SU-DHL-6 (cell line): ENCODE measurements at regions not wholly inside any gene's neighbourhood (a gene's known extent, or its start where the extent isn't known, plus 50 kb on each side); places are given as distances from the start of the nearest gene placed in this dataset.

ENCODE experiments used
- H2AFZ ChIP-seq: fragments of 200-600 bp; sonication (generic); 2 replicates; pipeline ENCODE4 v1.6.1; 2014; ENCODE audit warnings: low read depth, mild to moderate bottlenecking, moderate library complexity, mixed read lengths, antibody characterized with exemption, low read length; ENCODE audit not compliant: severe bottlenecking
- H3F3A ChIP-seq: fragments of 200-600 bp; shearing (Covaris generic); 2 replicates; pipeline ENCODE4 v1.6.0; 2016; ENCODE audit warnings: antibody characterized with exemption, mild to moderate bottlenecking; ENCODE audit not compliant: insufficient read depth
- H3K27ac ChIP-seq: fragments of 200-600 bp; sonication (generic); 2 replicates; pipeline ENCODE4 v1.5.1; 2016; ENCODE audit warnings: low read depth, mild to moderate bottlenecking, low read length, moderate library complexity, mixed read lengths
- H3K27me3 ChIP-seq: fragments of 200-600 bp; sonication (generic), shearing (Covaris generic); 2 replicates; pipeline ENCODE4 v1.6.0; 2014; ENCODE audit warnings: mild to moderate bottlenecking, low read length
- H3K36me3 ChIP-seq: fragments of 200-600 bp; sonication (generic); 2 replicates; pipeline ENCODE4 v1.6.1; 2014; ENCODE audit warnings: mild to moderate bottlenecking, low read length, mixed read lengths
- H3K4me2 ChIP-seq: fragments of 300-600, 200-600 bp; shearing (Covaris generic), sonication (generic); 2 replicates; pipeline ENCODE4 v1.6.0; 2014; ENCODE audit warnings: low read length, low read depth, mild to moderate bottlenecking; ENCODE audit not compliant: poor library complexity, severe bottlenecking
- H3K4me3 ChIP-seq: fragments of 200-600 bp; sonication (generic); 2 replicates; pipeline ENCODE4 v1.5.1; 2014; ENCODE audit warnings: antibody characterized with exemption, low read length, mild to moderate bottlenecking, mixed read lengths; ENCODE audit not compliant: insufficient read depth, poor library complexity, severe bottlenecking
- H3K79me2 ChIP-seq: fragments of 200-600 bp; sonication (generic); 2 replicates; pipeline ENCODE4 v1.6.1; 2014; ENCODE audit warnings: mild to moderate bottlenecking, low read length, moderate library complexity; ENCODE audit not compliant: insufficient read depth
- H3K9ac ChIP-seq: fragments of 200-600 bp; sonication (generic); 2 replicates; pipeline ENCODE4 v1.7.0; 2014; ENCODE audit warnings: mild to moderate bottlenecking, low read length
- H3K9me2 ChIP-seq: fragments of 200-600 bp; sonication (generic); replicated peaks from 2 replicates; pipeline ENCODE4 v1.6.1; 2014; ENCODE audit warnings: low read length; ENCODE audit not compliant: insufficient read depth
- H3K9me3 ChIP-seq: fragments of 200-600 bp; sonication (generic); 2 replicates; pipeline ENCODE4 v1.6.1; 2014; ENCODE audit warnings: low read length, mixed read lengths; ENCODE audit not compliant: insufficient read depth
- H4K20me1 ChIP-seq: fragments of 200-600 bp; sonication (generic); 2 replicates; pipeline ENCODE4 v1.6.1; 2014; ENCODE audit warnings: low read depth, mild to moderate bottlenecking, antibody characterized with exemption, low read length, moderate library complexity, mixed read lengths
- EZH2phosphoT487 ChIP-seq: fragments of 200-600 bp; sonication (generic), shearing (Covaris generic); conservative IDR thresholded peaks from 2 replicates; pipeline ENCODE4 v1.6.1; 2018; ENCODE audit warnings: mild to moderate bottlenecking, antibody characterized with exemption, low read length, moderate library complexity, mixed read lengths
- TF ChIP-seq, protein P1 (sequence below): fragments of 200-600 bp; sonication (generic); IDR thresholded peaks from one replicate; pipeline ENCODE4 v1.5.1; 2017; ENCODE audit warnings: antibody characterized with exemption, mild to moderate bottlenecking, low read length, moderate library complexity; ENCODE audit not compliant: insufficient read depth, poor library complexity, severe bottlenecking

DNA sequence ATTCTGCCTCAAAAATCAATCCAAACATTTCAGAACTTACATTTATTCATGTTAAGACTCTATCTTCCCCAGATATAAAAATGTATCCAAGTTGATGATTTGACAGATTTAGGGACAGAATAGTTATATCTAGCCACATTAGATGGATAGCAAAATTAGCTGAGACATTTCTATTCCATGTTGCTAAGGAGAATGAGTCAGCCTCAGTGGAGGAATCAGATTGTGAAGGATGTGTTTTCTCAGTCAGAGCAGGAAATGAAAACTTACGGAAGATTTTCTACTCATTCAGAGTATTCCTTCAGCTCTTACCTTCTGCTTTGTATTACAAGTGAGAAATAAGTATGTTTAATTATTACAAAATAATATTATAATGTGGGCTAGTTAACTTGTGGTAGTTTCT is 556.3 kb upstream of the ANO3 start:
- no peaks in the 10 kb centered on the region for H3K9me3 ChIP-seq
- no peak overlapping the region for H3K4me2 ChIP-seq
- H3K9ac ChIP-seq, result no peak overlapping the region
- no peaks in the 10 kb centered on the region for H4K20me1 ChIP-seq
- H3F3A ChIP-seq, result no peaks in the 10 kb centered on the region
- H3K27ac ChIP-seq, result no peak overlapping the region
- TF ChIP-seq, protein P1, sequence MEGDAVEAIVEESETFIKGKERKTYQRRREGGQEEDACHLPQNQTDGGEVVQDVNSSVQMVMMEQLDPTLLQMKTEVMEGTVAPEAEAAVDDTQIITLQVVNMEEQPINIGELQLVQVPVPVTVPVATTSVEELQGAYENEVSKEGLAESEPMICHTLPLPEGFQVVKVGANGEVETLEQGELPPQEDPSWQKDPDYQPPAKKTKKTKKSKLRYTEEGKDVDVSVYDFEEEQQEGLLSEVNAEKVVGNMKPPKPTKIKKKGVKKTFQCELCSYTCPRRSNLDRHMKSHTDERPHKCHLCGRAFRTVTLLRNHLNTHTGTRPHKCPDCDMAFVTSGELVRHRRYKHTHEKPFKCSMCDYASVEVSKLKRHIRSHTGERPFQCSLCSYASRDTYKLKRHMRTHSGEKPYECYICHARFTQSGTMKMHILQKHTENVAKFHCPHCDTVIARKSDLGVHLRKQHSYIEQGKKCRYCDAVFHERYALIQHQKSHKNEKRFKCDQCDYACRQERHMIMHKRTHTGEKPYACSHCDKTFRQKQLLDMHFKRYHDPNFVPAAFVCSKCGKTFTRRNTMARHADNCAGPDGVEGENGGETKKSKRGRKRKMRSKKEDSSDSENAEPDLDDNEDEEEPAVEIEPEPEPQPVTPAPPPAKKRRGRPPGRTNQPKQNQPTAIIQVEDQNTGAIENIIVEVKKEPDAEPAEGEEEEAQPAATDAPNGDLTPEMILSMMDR, result no peak
- no peak for TF ChIP-seq EZH2phosphoT487
- no peaks in the 10 kb centered on the region for H3K79me2 ChIP-seq
- no peaks in the 10 kb centered on the region for H3K27me3 ChIP-seq
- no peak overlapping the region for H3K4me3 ChIP-seq
- no peaks in the 10 kb centered on the region for H3K9me2 ChIP-seq
- no peaks in the 10 kb centered on the region for H3K36me3 ChIP-seq
- H2AFZ ChIP-seq, result no peak overlapping the region

DNA sequence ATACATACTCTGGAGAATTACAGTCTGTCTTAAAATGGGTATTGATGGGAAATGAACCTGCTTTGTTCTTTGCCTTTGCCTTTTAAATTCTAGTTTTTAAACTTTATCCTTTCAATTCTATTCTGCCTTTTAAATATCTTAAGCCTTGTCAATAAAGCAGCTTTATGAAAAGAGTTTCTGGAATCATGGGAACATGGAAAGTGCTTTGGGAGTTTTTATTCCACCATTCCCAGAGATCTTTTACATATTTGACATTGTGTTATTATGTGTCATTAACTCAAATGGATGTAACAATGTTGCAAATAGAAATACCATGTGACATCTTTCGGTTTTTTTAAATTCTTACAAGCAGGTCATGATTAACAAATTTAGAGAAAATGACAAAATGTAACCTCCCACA is 555.7 kb upstream of the ANO3 start:
- Histone ChIP-seq H3K36me3 (no peaks in the 10 kb centered on the region), H2AFZ (no peak overlapping the region), H3K27ac (no peak overlapping the region), H3K79me2 (no peaks in the 10 kb centered on the region), H3K9ac (no peak overlapping the region), H3K9me2 (no peaks in the 10 kb centered on the region), H3K4me2 (no peak overlapping the region), H4K20me1 (no peaks in the 10 kb centered on the region), H3K9me3 (no peaks in the 10 kb centered on the region), H3F3A (no peaks in the 10 kb centered on the region), H3K4me3 (no peak overlapping the region), H3K27me3 (no peaks in the 10 kb centered on the region)
- TF ChIP-seq, protein P1, result no peak
- no peak for TF ChIP-seq EZH2phosphoT487

DNA sequence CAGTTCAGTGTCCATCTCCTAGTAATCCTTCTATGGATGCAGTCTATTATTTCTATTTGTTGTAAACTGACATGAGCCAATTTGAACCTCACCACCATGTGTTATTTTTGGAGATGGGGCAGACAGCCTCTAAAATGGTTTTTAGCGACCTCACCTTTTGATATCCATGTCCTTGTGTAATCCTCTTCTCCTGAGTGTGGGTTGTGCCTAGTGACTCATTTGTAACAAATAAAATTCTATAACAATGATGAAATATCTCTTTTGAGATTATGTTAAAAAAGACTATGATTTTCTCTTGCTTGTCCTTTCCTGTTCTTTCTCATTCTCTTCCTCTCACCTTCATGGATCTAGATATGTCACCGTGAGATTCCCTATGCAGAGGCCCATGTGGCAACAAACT is 554.6 kb upstream of the ANO3 start:
- TF ChIP-seq, protein P1, result no peak
- TF ChIP-seq EZH2phosphoT487, result no peak
- no peaks in the 10 kb centered on the region for H3K27me3 ChIP-seq

More for the DNA sequence above, 554.6 kb upstream of the ANO3 start:
- no peak overlapping the region for H3K27ac ChIP-seq
- no peaks in the 10 kb centered on the region for H3K9me3 ChIP-seq
- H3K4me3 ChIP-seq, result no peak overlapping the region
- no peak overlapping the region for H2AFZ ChIP-seq
- H3K79me2 ChIP-seq, result no peaks in the 10 kb centered on the region
- no peaks in the 10 kb centered on the region for H3F3A ChIP-seq
- no peak overlapping the region for H3K4me2 ChIP-seq
- no peaks in the 10 kb centered on the region for H3K9me2 ChIP-seq
- no peaks in the 10 kb centered on the region for H4K20me1 ChIP-seq
- no peak overlapping the region for H3K9ac ChIP-seq
- H3K36me3 ChIP-seq, result no peaks in the 10 kb centered on the region
